Activated T-cell treated with anti-CD3 and anti-CD28 coated beads for 48 hours (primary cell): ENCODE measurements at regions not wholly inside any gene's neighbourhood (a gene's known extent, or its start where the extent isn't known, plus 50 kb on each side); places are given as distances from the start of the nearest gene placed in this dataset.
"Not testable (repeated sequence)": the region's sequence is repeated elsewhere in the genome, so short reads cannot be mapped to it uniquely, and the experiment has no call there.

Experiments
- DNase-seq: peaks from one replicate; pipeline ENCODE4 v3.0.0-alpha.2; 2020; ENCODE audit warnings: low read depth

DNA sequence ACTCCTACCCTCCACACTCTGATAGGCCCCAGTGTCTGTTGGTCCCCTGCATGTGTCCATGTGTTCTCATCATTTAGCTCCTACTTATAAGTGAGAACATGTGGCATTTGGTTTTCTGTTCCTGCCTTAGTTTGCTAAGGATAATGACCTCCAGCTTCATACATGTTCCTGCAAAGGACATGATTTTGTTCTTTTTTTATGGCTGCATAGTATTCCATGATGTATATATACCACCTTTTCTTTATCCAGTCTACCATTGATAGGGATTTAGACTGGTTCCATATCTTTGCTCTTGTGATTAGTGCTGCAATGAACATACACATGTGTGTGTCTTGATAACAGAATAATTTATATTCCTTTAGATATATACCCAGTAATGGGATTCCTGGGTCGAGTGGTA is 67.9 kb downstream of the MSX2 start:
- not testable (repeated sequence) for DNase-seq

DNA sequence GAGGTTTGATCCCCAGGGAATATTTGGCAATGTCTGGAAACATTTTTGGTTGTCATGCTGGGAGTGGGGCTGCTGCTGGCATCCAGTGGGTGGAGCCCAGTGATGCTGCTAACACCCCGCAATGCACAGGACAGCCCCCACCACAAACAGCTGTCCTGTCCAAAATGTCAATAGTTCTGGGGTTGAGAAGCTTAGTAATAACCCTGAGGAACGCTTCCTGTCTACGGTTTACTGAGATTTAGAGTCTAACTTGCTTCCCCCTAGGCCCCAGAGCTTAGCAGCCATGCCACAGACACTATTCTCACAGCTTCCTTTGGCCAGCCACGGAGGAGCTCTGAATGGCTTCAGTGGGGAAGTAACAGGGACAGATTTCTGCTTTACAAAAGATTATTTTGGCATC is 66.5 kb downstream of the MSX2 start:
- DNase-seq, result no peak

DNA sequence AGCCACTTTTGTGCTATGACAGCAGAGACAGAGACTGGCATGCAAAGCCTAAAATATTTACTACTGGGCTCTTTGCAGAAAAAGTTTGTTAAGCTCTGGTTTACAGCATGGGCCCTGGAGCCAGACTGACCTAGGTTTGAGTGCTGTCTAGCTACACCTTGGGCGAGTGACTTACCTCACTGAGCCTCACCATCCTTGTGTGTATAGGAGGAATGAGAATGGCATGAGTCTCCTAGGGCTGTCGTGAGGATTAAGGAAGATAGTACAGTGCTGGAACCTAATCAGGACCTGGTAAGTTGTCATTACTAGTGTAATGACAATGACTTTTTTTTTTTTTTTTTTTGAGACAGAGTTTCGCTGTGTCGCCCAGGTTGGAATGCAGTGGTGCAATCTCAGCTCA is 65.2 kb downstream of the MSX2 start:
- DNase-seq, result no peak

DNA sequence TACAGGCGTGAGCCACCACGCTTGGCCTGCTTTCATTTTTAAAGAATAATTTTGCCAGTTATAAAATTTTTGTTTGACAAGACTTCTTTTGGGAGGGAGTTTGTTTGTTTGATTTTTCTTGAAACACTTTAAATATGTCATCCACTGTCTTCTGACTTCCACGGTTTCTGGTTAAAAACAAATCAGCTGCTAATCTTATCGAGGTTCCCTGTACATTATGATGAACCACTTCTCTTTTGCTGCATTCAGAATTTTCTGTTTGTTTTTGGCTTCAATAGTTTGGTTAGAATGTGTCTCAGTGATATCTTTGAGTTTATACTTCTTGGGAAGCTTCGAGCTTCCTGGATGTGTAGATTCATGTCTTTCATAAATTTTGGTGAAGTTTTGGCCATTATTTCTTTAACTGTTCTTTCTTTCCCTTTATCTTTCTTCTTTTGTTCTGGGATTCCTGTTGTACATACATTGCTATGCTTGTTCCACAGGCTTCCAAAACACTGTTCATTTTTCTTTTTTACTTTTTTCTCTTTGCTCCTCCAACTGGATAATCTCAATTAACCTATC is 60.8 kb downstream of the MSX2 start:
- no peak for DNase-seq
